ENCODE measurements at regions not wholly inside any gene's neighbourhood (a gene's known extent, or its start where the extent isn't known, plus 50 kb on each side); places are given as distances from the start of the nearest gene placed in this dataset.

DNA sequence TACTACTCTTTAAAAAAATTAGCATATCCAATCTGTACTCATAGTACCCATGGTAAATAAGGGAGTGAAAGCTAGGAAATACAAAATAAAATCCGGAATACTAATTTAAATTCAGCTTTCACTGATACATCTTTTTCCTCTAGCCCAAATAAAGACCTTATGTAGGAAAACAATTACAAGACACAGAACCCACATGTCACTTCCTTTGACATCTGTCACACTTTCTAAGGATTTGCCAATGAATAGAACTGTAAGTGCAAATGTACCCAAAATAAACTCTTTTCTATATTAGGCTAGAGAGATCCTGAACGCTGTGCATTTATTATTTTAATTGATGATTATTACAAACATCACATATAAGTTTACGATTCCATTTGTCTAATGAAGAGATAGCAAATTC is 393.0 kb downstream of the LRRIQ3 start (continued):
- TF ChIP-seq, protein P1, sequence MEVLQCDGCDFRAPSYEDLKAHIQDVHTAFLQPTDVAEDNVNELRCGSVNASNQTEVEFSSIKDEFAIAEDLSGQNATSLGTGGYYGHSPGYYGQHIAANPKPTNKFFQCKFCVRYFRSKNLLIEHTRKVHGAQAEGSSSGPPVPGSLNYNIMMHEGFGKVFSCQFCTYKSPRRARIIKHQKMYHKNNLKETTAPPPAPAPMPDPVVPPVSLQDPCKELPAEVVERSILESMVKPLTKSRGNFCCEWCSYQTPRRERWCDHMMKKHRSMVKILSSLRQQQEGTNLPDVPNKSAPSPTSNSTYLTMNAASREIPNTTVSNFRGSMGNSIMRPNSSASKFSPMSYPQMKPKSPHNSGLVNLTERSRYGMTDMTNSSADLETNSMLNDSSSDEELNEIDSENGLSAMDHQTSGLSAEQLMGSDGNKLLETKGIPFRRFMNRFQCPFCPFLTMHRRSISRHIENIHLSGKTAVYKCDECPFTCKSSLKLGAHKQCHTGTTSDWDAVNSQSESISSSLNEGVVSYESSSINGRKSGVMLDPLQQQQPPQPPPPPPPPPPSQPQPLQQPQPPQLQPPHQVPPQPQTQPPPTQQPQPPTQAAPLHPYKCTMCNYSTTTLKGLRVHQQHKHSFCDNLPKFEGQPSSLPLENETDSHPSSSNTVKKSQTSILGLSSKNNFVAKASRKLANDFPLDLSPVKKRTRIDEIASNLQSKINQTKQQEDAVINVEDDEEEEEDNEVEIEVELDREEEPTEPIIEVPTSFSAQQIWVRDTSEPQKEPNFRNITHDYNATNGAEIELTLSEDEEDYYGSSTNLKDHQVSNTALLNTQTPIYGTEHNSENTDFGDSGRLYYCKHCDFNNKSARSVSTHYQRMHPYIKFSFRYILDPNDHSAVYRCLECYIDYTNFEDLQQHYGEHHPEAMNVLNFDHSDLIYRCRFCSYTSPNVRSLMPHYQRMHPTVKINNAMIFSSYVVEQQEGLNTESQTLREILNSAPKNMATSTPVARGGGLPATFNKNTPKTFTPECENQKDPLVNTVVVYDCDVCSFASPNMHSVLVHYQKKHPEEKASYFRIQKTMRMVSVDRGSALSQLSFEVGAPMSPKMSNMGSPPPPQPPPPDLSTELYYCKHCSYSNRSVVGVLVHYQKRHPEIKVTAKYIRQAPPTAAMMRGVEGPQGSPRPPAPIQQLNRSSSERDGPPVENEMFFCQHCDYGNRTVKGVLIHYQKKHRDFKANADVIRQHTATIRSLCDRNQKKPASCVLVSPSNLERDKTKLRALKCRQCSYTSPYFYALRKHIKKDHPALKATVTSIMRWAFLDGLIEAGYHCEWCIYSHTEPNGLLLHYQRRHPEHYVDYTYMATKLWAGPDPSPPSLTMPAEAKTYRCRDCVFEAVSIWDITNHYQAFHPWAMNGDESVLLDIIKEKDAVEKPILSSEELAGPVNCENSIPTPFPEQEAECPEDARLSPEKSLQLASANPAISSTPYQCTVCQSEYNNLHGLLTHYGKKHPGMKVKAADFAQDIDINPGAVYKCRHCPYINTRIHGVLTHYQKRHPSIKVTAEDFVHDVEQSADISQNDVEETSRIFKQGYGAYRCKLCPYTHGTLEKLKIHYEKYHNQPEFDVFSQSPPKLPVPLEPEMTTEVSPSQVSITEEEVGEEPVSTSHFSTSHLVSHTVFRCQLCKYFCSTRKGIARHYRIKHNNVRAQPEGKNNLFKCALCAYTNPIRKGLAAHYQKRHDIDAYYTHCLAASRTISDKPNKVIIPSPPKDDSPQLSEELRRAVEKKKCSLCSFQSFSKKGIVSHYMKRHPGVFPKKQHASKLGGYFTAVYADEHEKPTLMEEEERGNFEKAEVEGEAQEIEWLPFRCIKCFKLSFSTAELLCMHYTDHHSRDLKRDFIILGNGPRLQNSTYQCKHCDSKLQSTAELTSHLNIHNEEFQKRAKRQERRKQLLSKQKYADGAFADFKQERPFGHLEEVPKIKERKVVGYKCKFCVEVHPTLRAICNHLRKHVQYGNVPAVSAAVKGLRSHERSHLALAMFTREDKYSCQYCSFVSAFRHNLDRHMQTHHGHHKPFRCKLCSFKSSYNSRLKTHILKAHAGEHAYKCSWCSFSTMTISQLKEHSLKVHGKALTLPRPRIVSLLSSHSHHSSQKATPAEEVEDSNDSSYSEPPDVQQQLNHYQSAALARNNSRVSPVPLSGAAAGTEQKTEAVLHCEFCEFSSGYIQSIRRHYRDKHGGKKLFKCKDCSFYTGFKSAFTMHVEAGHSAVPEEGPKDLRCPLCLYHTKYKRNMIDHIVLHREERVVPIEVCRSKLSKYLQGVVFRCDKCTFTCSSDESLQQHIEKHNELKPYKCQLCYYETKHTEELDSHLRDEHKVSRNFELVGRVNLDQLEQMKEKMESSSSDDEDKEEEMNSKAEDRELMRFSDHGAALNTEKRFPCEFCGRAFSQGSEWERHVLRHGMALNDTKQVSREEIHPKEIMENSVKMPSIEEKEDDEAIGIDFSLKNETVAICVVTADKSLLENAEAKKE (CRISPR knock-in tag; IDR thresholded peaks at IDR 0.05) = no peak
- TF ChIP-seq POLR2AphosphoS5 (IDR thresholded peaks at IDR 0.05; ENCODE audit: low read depth) (no peak), ZNF114 (CRISPR knock-in tag; IDR thresholded peaks at IDR 0.05) (no peak), JUNB (IDR thresholded peaks at IDR 0.05; ENCODE audit: unreplicated experiment) (no peak), EZH2phosphoT487 (IDR thresholded peaks at IDR 0.05; ENCODE audit: unreplicated experiment) (no peak), STAT1 (IDR thresholded peaks at IDR 0.05; ENCODE audit: unreplicated experiment) (no peak), NANOG (IDR thresholded peaks at IDR 0.05; ENCODE audit: borderline replicate concordance) (no peak)

DNA sequence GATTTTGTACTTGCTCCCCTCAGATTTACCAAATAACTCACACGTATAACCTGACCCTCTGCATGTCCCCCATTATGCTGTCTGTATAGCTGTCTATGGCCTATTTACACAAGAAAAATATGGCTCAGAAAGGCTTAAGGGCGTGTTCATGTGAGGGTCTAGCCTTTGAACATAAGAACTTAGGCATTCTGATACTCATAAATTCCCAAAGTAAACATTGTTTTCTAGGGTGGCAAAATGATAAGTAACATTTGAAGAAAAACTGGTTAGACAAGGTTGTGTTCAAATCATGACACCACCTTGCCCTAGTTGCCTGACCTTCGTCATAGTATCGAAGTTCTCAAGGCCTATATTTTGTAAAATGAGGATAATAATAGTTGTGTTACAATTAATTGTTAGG is 394.6 kb downstream of the LRRIQ3 start:
- Histone ChIP-seq H3K27me3 (ENCODE audit: insufficient read depth) (no peaks in the 10 kb centered on the region), H2AFZ (no peak overlapping the region; the same call in 1 of the 2 replicates), H3K36me3 (ENCODE audit: insufficient read depth) (no peaks in the 10 kb centered on the region), H3K27ac (ENCODE audit: low read depth) (no peak overlapping the region), H3K9me2 (ENCODE audit: insufficient read depth) (no peaks in the 10 kb centered on the region), H3K4me2 (no peak overlapping the region), H3F3A (replicated peaks; ENCODE audit: low read depth) (no peaks in the 10 kb centered on the region), H4K20me1 (replicated peaks; ENCODE audit: insufficient read depth) (no peaks in the 10 kb centered on the region), H3K4me3 (no peak overlapping the region), H3K79me2 (replicated peaks; ENCODE audit: insufficient read depth) (no peaks in the 10 kb centered on the region), H3K4me1 (ENCODE audit: insufficient read depth) (no peaks in the 10 kb centered on the region)
- Mint-ChIP-seq H3K4me1 (peaks cover 7% of the 10 kb centered on the region; the same call in 2 of the 3 replicates), H3K4me3 (no peak overlapping the region), H3K9me3 (no peaks in the 10 kb centered on the region), H3K27me3 (ENCODE audit: insufficient read depth, low read depth, poor library complexity) (no peaks in the 10 kb centered on the region), H3K27ac (no peak overlapping the region), H3K36me3 (ENCODE audit: low read depth) (no peaks in the 10 kb centered on the region)
- no peak for DNase-seq (ENCODE audit: low spot score)
- ATAC-seq = no peak
- TF ChIP-seq, protein P2, sequence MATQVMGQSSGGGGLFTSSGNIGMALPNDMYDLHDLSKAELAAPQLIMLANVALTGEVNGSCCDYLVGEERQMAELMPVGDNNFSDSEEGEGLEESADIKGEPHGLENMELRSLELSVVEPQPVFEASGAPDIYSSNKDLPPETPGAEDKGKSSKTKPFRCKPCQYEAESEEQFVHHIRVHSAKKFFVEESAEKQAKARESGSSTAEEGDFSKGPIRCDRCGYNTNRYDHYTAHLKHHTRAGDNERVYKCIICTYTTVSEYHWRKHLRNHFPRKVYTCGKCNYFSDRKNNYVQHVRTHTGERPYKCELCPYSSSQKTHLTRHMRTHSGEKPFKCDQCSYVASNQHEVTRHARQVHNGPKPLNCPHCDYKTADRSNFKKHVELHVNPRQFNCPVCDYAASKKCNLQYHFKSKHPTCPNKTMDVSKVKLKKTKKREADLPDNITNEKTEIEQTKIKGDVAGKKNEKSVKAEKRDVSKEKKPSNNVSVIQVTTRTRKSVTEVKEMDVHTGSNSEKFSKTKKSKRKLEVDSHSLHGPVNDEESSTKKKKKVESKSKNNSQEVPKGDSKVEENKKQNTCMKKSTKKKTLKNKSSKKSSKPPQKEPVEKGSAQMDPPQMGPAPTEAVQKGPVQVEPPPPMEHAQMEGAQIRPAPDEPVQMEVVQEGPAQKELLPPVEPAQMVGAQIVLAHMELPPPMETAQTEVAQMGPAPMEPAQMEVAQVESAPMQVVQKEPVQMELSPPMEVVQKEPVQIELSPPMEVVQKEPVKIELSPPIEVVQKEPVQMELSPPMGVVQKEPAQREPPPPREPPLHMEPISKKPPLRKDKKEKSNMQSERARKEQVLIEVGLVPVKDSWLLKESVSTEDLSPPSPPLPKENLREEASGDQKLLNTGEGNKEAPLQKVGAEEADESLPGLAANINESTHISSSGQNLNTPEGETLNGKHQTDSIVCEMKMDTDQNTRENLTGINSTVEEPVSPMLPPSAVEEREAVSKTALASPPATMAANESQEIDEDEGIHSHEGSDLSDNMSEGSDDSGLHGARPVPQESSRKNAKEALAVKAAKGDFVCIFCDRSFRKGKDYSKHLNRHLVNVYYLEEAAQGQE (IDR thresholded peaks at IDR 0.05; ENCODE audit: unreplicated experiment) = no peak
- TF ChIP-seq, protein P3, sequence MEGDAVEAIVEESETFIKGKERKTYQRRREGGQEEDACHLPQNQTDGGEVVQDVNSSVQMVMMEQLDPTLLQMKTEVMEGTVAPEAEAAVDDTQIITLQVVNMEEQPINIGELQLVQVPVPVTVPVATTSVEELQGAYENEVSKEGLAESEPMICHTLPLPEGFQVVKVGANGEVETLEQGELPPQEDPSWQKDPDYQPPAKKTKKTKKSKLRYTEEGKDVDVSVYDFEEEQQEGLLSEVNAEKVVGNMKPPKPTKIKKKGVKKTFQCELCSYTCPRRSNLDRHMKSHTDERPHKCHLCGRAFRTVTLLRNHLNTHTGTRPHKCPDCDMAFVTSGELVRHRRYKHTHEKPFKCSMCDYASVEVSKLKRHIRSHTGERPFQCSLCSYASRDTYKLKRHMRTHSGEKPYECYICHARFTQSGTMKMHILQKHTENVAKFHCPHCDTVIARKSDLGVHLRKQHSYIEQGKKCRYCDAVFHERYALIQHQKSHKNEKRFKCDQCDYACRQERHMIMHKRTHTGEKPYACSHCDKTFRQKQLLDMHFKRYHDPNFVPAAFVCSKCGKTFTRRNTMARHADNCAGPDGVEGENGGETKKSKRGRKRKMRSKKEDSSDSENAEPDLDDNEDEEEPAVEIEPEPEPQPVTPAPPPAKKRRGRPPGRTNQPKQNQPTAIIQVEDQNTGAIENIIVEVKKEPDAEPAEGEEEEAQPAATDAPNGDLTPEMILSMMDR (conservative IDR thresholded peaks at IDR 0.05; ENCODE audit: low read depth in 2 of 2) = no peak
- TF ChIP-seq EZH2phosphoT487 (IDR thresholded peaks at IDR 0.05; ENCODE audit: unreplicated experiment) = no peak
- no peak for TF ChIP-seq NANOG (IDR thresholded peaks at IDR 0.05; ENCODE audit: borderline replicate concordance)
- no peak for TF ChIP-seq EZH2 (IDR thresholded peaks at IDR 0.05; ENCODE audit: low read depth, unreplicated experiment)
- no peak for TF ChIP-seq JUNB (IDR thresholded peaks at IDR 0.05; ENCODE audit: unreplicated experiment)
- no peak for TF ChIP-seq CREB1 (CRISPR knock-in tag; IDR thresholded peaks at IDR 0.05; ENCODE audit: low read depth)

All from GM23338 (cell line).